ENCODE measurements at regions not wholly inside any gene's neighbourhood (a gene's known extent, or its start where the extent isn't known, plus 50 kb on each side); places are given as distances from the start of the nearest gene placed in this dataset.

- TF ChIP-seq, protein P1, sequence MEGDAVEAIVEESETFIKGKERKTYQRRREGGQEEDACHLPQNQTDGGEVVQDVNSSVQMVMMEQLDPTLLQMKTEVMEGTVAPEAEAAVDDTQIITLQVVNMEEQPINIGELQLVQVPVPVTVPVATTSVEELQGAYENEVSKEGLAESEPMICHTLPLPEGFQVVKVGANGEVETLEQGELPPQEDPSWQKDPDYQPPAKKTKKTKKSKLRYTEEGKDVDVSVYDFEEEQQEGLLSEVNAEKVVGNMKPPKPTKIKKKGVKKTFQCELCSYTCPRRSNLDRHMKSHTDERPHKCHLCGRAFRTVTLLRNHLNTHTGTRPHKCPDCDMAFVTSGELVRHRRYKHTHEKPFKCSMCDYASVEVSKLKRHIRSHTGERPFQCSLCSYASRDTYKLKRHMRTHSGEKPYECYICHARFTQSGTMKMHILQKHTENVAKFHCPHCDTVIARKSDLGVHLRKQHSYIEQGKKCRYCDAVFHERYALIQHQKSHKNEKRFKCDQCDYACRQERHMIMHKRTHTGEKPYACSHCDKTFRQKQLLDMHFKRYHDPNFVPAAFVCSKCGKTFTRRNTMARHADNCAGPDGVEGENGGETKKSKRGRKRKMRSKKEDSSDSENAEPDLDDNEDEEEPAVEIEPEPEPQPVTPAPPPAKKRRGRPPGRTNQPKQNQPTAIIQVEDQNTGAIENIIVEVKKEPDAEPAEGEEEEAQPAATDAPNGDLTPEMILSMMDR (conservative IDR thresholded peaks at IDR 0.05; ENCODE audit: low read depth, low read length): no peak
- TF ChIP-seq EZH2phosphoT487 (IDR thresholded peaks at IDR 0.05; ENCODE audit: borderline replicate concordance, low read length): no peak
- TF ChIP-seq EZH2 (IDR thresholded peaks at IDR 0.05; ENCODE audit: low read length, unreplicated experiment): no peak
Observed at GRCh38 chr4:189807031-189807430, 133.6 kb upstream of the FRG1 start.

Data from PC-3 (cell line).